Astrocyte of the hippocampus (primary cell): ENCODE measurements at regions not wholly inside any gene's neighbourhood (a gene's known extent, or its start where the extent isn't known, plus 50 kb on each side); places are given as distances from the start of the nearest gene placed in this dataset.
"Not testable (repeated sequence)": the region's sequence is repeated elsewhere in the genome, so short reads cannot be mapped to it uniquely, and the experiment has no call there.

Experiments
- DNase-seq: peaks from one replicate; pipeline ENCODE4 v3.0.0; 2011; ENCODE audit warnings: low read depth, low spot score

- no peak for DNase-seq
These were observed 128.9 kb upstream of the GATA6 start for GRCh38 chr18:22040533-22040932.

DNA sequence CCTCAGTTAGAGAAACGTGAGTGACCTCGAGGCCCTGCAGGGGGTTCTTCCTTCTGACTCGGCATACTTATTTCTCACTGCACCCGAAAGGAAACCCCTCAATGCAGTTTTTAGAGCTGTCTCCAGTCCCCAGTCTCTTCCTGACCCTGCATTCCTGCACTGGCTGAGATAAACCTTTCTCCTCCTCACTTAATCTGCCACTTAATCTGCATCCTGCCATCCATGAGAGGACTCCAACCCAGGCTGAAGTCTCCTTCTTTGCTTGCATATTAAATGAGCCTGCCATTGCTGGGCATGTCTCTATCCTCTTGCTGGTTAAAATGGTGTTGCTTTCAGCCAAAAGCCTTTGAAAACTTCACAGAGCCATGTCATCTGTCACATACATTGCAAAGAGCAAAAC is 125.6 kb upstream of the GATA6 start:
- no peak for DNase-seq

- DNase-seq = no peak
These were observed 124.7 kb upstream of the GATA6 start for GRCh38 chr18:22044474-22045220.

DNA sequence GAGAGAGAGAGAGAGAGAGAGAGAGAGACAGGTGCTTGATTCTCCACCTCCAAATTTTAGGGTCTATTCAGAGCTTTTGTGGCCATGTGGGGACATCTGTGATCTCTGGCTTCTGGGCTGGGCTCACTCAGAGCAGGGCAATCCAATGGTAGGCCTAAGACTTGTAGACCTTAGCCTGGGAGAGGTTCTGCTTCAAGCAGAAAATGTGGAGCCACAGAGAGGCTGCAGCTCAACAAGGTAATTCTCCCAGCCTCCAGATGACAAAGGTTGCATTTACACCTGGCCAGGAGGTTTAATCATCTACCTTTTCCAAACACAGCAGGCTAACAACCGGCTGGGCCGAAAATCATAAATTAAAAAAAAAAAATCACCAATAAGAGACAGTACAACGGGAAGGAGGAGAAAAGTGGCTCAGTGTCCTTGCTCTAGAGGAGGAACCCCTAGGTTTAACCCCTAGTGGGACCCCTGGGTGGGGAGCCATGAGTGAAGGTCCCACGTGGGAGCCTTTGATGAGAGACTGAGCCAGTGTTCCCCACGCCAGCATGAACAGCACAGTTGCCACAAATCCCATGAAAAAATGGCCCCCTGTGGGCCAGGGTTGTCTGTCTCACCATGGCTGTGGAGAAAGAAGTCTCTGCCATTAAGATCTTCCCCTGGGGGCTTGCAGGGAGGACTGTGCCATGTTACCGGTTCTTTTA is 124.0 kb upstream of the GATA6 start:
- DNase-seq = no peak

GRCh38 chr18:22046473-22046872 is 122.9 kb upstream of the GATA6 start:
- no peak for DNase-seq

GRCh38 chr18:22047485-22047884 is 121.9 kb upstream of the GATA6 start:
- no peak for DNase-seq

DNA sequence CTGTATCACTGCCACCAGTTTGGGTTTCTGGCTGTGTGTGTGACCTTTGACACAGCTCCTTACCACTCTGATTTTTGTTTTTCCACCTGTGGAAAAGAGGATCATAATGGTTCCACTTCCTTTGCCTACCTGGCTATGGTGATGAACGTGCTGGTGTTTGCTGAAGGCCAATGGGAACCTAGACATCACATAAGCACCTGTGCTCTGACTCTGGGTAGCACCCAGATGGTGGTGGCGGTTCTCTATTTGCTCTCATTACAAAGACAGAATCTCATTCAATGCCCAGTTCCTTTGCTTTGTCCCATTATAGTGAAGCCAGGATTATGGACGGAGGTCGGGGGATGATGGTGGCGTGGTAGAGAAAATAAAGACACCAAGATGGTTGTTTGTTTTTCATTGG is 121.2 kb upstream of the GATA6 start:
- no peak for DNase-seq

- DNase-seq = no peak
These were observed 120.3 kb upstream of the GATA6 start for GRCh38 chr18:22048932-22049615.

DNA sequence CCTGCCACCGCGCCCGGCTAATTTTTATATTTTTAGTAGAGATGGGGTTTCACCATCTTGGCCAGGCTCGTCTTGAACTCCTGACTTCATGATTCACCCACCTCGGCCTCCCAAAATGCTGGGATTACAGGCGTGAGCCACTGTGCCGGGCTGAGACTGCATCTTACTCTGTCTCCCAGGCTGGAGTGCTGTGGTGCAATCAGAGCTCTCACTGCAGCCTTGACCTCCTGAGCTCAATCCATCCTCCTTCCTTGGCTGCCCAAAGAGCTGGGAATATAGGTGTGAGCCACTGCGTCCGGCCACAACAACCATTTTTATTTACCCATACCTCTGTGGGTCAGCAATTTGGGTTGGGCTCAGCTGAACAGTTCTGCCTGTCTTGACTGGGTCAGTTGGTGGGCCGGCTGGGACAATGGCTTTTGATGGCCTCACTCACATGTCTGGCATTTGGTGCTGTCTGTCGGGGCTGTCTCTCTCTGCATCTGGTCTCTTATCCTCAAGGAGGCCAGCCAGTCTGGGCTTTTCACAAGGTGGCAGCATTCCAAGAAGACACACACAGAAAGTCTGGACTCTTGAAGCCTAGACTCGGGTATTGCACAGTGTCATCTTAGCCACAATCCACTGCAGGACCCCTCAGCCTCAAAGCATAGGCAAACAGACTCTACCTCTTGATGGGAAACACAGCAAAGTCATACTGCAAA is 116.8 kb upstream of the GATA6 start:
- no peak for DNase-seq

DNA sequence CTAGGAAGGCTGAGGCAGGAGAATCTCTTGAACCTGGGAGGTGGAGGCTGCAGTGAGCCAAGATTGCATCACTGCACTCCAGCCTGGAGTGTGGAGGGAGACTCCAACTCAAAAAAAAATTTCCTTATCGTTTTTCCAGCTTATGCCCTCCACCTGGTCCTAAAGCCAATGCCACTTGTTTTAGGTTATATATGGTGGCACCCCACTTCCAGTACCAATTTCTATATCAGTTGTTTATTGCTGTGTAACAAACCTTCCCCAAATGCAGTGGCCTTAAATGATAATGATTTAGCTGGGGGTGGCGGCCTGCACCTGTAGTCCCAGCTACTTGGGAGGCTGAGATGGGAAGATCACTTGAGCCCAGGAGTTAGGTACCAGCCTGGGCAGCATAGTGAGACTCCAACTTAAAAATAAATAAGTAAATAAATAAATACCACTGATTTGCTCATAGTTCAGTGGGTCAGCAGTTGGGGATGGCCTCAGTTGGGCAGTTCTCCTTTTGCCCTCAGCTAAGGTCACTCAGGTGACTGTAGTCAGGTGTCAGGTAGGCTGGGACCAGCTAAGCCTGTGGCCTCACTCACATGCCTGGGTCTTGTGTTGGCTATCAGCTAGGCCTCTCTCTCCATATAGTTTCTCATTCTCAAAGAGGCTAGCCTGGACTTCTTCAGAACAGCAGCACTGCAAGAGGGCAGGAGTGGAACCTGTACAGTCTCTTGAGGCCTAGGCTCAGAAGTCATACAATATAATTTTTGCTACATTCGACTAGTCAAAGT is 113.7 kb upstream of the GATA6 start:
- DNase-seq = no peak

DNA sequence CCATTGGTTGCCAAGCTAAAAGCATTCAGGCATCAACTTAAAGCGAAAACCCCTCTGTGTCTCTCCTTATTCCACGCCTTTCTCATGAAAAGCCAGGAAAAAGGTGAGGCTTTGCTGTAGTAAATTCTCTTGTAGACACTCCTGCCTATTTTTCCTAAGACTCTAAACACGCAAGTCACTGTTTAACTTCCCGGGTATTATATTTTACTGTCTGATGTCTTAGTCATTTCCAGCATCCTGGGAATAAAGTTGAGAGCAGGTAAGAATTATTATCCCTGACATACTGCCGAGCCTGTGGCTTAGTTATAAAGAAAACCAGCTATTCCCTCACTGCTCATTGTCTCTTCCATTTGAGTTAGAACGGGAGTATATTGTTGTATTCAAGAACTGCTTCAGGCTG is 112.4 kb upstream of the GATA6 start:
- DNase-seq = no peak

DNA sequence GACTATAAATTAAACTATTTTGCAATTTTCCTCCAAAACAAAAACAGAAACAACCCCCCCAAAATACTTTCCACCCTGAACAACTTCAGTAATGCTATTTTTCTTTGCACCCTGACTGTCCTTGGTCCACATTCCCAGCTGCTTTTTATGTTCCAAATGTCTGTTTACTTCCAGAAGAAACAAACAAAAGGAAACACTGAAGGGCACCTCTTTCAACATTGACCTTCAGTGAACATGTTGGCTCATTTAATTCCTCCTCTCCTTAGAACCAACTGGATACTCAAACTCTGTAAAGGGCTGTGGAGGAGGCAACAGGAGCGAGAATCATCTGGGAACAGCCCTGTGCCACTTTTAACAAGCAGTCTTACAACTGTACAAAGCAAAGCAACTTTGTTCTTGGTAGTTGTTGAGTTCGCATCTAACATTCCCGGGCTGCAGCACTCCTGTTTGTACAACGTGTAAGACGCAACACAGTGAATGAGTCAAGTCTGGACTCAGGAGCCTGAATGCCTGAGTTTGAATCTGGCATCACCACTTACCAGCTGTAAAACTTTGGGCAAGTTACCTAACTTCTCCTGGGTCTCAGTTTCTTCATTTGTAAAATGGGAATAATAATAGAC is 111.4 kb upstream of the GATA6 start:
- DNase-seq = peak; percentile 21

DNA sequence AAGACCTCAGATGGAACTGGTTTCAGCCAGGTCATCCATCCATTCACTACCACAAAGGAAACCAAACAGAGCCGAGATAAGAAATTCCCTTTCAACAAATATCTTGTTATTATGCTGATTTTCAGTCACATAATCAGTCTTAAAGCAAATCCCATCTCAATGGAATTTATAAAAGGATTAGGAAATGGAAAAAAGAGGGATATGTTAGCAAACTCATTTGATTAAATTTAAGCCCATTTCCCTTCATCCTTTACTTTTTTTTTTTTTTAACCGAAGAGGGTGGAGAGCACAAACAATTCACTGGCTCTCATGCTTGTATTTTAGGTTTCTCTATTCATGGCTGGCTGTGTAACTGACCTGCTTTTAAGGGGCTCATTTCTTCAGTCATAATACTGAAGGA is 109.0 kb upstream of the GATA6 start:
- DNase-seq = no peak

- DNase-seq = no peak
These were observed 106.3 kb upstream of the GATA6 start for GRCh38 chr18:22063102-22063501.

DNA sequence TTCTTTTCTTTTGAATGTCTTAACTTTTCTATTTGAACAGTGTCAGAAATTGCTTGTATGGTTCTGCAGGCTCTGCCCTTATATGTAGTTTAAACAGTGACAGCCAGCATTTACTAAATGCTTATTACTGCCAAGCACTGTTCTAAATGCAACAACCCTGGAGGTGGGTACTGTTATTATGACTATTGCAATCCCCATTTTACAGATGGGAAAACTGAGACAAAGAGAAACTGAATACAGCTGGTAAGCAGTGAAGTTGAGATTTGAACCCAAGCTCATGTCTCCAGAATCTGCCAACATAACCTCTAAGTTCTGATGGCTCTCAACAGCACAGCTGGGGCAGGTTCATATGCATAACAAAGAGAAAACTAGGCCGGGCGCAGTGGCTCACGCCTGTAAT is 105.7 kb upstream of the GATA6 start:
- DNase-seq = no peak

- DNase-seq = no peak
These were observed 104.8 kb upstream of the GATA6 start for GRCh38 chr18:22064581-22064980.

DNA sequence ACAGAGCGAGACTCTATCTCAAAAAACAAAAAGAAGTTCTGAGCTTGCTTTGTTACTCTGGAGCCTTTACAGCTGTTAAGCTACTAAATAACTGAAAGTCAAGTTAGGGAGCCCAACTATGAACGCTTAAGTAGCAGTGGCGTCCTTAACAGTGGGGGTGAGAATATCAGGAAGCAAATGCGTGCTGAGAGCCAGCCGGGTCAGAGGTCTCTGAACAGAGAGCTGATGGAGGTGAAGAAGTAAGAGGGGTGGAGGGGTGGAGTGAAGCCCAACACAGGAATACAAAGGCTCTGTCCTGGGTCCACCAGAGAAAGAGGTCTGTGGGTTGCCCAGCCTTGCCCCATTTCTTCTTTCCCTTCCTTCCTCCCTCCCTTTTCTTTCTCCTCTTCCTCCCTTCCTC is 104.1 kb upstream of the GATA6 start:
- DNase-seq = no peak

DNA sequence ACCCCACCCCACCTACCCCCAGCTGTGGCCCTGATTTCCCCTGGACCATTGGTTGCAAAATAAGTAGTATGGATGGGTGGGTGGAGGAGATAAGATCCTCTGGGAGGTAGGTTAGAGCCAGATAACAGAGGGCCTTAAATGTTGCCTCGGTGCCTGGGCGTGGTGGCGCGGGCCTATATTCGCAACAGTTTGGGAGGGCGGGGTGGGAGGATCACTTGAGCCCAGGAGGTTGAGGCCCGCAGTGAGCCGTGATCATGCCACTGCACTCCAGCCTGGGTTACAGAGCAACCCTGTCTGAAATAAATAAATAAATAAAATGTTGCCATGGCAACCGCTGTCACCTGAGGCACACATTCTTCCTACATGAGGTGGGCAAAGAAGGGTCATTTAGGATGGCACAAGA is 103.3 kb upstream of the GATA6 start:
- DNase-seq = no peak

GRCh38 chr18:22067109-22067508 is 102.3 kb upstream of the GATA6 start:
- DNase-seq = no peak

GRCh38 chr18:22067682-22068081 is 101.7 kb upstream of the GATA6 start:
- DNase-seq = no peak

DNA sequence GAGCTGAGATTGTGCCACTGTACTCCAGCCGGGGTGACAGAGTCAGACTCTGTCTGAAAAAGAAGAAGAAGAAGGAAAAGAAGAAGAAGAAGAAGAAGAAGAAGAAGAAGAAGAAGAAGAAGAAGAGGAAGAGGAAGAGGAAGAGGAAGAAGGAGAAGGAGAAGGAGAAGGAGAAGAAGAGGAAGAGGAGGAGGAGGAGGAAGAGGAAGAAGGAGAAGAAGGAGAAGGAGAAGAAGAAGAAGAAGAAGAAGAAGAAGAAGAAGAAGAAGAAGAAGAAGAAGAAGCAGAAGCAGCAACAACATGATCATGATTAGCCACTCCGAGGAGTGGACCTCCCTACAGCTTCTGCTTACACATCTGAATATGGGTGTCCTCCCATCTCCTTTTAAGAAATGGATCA is 100.6 kb upstream of the GATA6 start:
- not testable (repeated sequence) for DNase-seq
